ENCODE measurements at regions not wholly inside any gene's neighbourhood (a gene's known extent, or its start where the extent isn't known, plus 50 kb on each side); places are given as distances from the start of the nearest gene placed in this dataset.

DNA sequence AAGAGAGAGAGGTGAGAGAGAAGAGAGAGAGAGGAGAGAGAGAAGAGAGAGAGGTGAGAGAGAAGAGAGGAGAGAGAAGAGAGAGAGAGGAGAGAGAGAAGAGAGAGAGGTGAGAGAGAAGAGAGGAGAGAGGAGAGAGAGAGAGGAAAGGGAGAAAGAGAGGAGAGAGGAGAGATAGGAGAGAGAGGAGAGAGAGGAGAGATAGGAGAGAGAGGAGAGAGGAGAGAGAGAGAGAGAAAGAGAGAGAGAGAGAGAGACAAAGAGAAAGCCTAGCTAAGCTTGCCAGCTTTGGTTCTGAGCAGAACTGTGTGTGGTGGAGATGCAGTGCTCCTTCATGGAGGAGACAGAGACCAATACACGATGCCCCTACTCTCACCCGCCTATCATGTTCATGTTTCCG, 99.1 kb upstream of the KCNA3 start:
- no peak for DNase-seq
- H3K9me3 ChIP-seq, result no peaks in the 10 kb centered on the region
- H3K36me3 ChIP-seq, result no peaks in the 10 kb centered on the region
- peaks cover 14% of the 10 kb centered on the region for H3K27me3 ChIP-seq
- no peak overlapping the region for H3K4me3 ChIP-seq

DNA sequence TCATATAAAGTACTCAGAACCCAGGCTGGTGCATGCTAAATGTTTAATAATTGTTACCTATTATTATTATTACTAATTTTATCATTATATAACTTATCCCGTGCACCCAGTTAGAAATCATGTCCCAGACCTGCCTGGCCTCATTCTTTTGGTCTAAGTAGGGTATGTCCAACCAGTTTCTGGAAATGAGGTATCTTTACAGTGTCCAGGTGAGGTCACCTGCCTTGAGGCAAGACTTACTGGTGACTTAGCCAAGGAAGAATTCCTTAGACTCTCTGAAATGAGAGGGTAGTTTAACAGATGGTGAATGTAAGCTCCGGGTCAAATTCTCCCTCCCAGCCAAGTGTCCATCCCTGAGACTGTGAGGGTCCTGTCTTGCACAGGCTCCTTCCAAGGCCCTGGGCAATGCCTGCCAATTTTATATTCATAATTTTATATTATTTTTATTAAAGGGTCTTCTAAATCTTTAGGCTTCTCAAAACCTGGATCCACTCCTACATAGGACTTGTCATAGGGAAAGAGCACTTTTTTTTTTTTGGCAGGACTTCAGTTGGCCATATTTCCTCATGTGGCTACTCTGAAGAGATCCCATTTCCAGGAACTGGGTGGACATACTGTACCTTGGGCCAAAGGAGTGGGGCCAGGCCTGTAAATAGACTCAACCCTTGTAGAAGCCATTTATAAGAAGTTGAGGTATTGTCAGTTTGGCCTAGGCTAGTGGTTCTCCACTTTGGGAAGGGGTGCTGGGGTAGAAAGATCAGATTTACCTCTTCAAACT, 96.7 kb upstream of the KCNA3 start:
- no peak overlapping the region for H3K4me3 ChIP-seq
- no peaks in the 10 kb centered on the region for H3K9me3 ChIP-seq
- DNase-seq, result no peak
- peaks cover 27% of the 10 kb centered on the region for H3K27me3 ChIP-seq
- no peaks in the 10 kb centered on the region for H3K36me3 ChIP-seq

- H3K36me3 ChIP-seq, result no peaks in the 10 kb centered on the region
- H3K9me3 ChIP-seq, result no peaks in the 10 kb centered on the region
- H3K4me3 ChIP-seq, result no peak overlapping the region
- no peak for DNase-seq
- H3K27me3 ChIP-seq, result peaks cover 30% of the 10 kb centered on the region
Measured at GRCh38 chr1:110770832-110771231, 96.1 kb upstream of the KCNA3 start.

GRCh38 chr1:110768605-110769004, 93.9 kb upstream of the KCNA3 start:
- Histone ChIP-seq H3K9me3 (no peaks in the 10 kb centered on the region), H3K36me3 (no peaks in the 10 kb centered on the region), H3K4me3 (no peak overlapping the region), H3K27me3 (peaks cover 39% of the 10 kb centered on the region)
- no peak for DNase-seq

- Histone ChIP-seq H3K4me3 (no peak overlapping the region), H3K9me3 (no peaks in the 10 kb centered on the region), H3K36me3 (no peaks in the 10 kb centered on the region), H3K27me3 (peaks cover 53% of the 10 kb centered on the region)
- no peak for DNase-seq
Measured at GRCh38 chr1:110766336-110766647, 91.6 kb upstream of the KCNA3 start.

DNA sequence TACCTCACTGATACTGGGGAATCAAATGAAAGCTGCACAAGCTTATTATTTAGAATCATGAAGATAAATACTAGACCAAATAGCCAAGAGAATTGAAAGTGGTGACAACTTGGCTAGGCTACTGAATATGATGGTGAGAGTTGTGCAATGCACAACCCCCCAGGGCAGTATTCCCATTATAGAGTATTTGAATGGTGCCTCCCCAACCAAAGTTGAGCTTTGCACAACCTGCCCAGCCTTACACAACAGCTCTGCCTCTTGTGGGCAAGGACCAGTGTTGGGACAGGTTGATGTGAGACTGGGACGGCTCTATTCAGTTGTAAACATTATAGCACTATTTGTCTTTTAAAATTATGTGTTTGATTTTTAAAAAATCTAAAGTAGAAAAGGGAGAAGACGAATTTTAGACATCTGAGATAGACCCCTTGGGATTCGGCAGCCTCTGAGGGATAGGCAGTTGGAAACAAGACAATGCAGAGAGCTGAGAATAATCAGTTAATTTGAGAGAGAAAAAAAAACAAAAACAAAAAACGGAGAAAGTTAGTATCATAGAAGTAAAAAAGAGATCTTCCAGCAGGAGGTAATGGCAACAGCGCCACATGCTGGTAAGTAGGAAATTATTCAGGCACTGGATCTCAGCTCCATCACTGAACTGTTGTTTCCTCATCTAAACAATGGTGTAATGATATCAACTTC, 91.0 kb upstream of the KCNA3 start:
- Histone ChIP-seq H3K27me3 (peaks cover 53% of the 10 kb centered on the region), H3K9me3 (no peaks in the 10 kb centered on the region), H3K4me3 (no peak overlapping the region), H3K36me3 (no peaks in the 10 kb centered on the region)
- DNase-seq, result peak; percentile 24

GRCh38 chr1:110763149-110763548, 88.4 kb upstream of the KCNA3 start:
- H3K27me3 ChIP-seq, result peaks cover 60% of the 10 kb centered on the region
- H3K36me3 ChIP-seq, result no peaks in the 10 kb centered on the region
- H3K4me3 ChIP-seq, result no peak overlapping the region
- H3K9me3 ChIP-seq, result no peaks in the 10 kb centered on the region
- no peak for DNase-seq

DNA sequence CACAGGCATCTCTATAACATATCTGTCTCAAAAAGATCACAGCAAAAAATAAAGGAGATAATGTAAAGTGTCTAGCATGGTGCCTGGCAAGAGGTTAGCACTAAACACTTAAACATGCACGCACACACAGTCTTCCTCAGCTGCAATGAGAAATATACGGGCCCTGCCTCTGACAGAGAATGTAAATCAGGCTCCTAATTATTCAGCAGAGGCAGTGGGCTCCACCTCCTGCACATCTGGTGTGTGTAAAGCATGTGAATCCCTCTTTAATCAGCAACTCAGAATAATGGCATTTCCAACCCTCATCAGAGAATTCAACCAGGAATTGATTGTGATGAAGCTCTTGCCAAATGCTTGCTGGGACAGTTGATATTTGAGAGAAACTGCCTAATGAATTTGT, 85.6 kb upstream of the KCNA3 start:
- Histone ChIP-seq H3K36me3 (no peaks in the 10 kb centered on the region), H3K9me3 (no peaks in the 10 kb centered on the region), H3K4me3 (no peak overlapping the region), H3K27me3 (peaks cover 46% of the 10 kb centered on the region)
- DNase-seq, result no peak

GRCh38 chr1:110756506-110756905, 81.8 kb upstream of the KCNA3 start:
- no peak for DNase-seq
- Histone ChIP-seq H3K36me3 (no peaks in the 10 kb centered on the region), H3K9me3 (no peaks in the 10 kb centered on the region), H3K27me3 (peaks cover 32% of the 10 kb centered on the region), H3K4me3 (no peak overlapping the region)

GRCh38 chr1:110752941-110753725, 78.4 kb upstream of the KCNA3 start:
- no peak for DNase-seq
- Histone ChIP-seq H3K36me3 (no peaks in the 10 kb centered on the region), H3K4me3 (no peak overlapping the region), H3K9me3 (no peaks in the 10 kb centered on the region), H3K27me3 (peaks cover 15% of the 10 kb centered on the region)

DNA sequence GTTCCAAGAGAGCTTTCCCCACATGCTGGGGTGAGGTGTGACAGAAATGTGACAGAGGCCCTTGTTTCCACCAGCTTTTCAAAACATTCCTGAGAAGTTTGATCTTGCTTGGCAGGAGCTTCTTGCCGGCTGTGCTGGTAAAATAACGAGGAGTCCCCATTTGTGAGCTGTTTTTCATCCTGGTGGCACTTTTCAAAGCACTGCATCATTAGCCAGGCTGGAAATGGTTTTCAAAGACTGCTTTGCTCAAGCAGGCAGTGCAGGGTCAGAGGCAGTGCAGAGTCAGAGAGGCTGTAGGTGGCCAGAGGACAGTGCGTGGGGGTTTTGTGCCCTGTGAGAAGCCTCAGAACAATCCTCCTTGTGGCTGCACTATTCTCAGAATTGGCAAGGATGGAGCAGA, 75.8 kb upstream of the KCNA3 start:
- DNase-seq, result no peak
- Histone ChIP-seq H3K36me3 (no peaks in the 10 kb centered on the region), H3K9me3 (no peaks in the 10 kb centered on the region), H3K27me3 (peaks cover 8% of the 10 kb centered on the region), H3K4me3 (no peak overlapping the region)

- Histone ChIP-seq H3K36me3 (no peaks in the 10 kb centered on the region), H3K9me3 (no peaks in the 10 kb centered on the region), H3K27me3 (peaks cover 8% of the 10 kb centered on the region), H3K4me3 (no peak overlapping the region)
- DNase-seq, result no peak
Measured at GRCh38 chr1:110749960-110750359, 75.2 kb upstream of the KCNA3 start.

DNA sequence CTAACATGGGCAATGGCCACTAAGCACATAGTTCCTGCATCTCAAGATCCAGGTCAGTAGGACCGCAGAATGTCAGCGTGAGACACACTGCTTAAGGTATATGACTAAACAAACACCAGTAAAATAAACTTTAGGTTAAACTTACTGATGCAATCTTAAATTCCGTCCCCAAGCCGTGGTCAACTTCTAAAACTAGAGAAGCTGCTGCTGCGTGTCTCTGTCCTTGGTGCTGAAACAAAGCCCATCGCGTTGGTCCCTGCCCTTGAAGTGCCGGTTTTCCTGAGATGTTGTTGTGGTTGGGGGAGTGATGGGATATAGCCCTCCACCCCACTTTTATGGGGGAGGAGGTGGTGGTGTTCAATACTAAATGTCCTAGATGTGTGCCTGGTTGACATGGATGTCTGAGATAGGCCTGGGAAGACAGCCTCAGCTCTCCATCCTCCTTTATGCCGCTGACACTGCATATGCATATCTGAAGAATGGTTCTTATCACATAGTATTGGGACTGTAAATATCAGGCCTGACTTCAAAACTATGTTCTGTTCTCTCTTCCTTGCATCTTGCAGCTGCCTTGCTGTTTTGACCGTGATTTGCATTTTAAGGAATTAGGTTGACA, 72.0 kb upstream of the KCNA3 start:
- no peaks in the 10 kb centered on the region for H3K9me3 ChIP-seq
- peaks cover 4% of the 10 kb centered on the region; the same call in 1 of the 2 replicates for H3K27me3 ChIP-seq
- peak; percentile 42 for DNase-seq
- H3K36me3 ChIP-seq, result no peaks in the 10 kb centered on the region
- H3K4me3 ChIP-seq, result no peak overlapping the region

DNA sequence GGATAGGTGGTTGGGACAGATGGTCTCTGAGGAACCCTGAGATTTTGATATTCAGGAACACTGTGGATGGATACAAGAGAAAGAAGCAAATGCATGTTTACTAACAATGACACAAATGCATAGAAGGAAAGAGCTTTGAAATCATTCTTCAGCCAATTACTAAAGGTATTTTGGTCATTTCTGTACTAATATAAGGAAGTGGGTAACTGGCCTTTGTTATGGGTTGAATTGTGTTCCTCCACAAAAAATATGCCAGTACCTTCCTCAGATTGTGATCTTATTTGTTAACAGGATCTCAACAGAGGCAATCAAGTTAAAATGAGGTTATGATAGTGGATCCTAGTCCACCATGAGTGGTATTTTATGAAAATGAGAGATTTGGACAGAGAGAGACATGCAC, 68.7 kb upstream of the KCNA3 start:
- H3K4me3 ChIP-seq, result no peak overlapping the region
- no peak for DNase-seq
- H3K9me3 ChIP-seq, result no peaks in the 10 kb centered on the region
- H3K27me3 ChIP-seq, result no peaks in the 10 kb centered on the region
- no peaks in the 10 kb centered on the region for H3K36me3 ChIP-seq

GRCh38 chr1:110736900-110737605, 62.3 kb upstream of the KCNA3 start:
- Histone ChIP-seq H3K4me3 (no peak overlapping the region), H3K9me3 (no peaks in the 10 kb centered on the region), H3K27me3 (no peaks in the 10 kb centered on the region; the same call in 1 of the 2 replicates), H3K36me3 (no peaks in the 10 kb centered on the region)
- no peak for DNase-seq

DNA sequence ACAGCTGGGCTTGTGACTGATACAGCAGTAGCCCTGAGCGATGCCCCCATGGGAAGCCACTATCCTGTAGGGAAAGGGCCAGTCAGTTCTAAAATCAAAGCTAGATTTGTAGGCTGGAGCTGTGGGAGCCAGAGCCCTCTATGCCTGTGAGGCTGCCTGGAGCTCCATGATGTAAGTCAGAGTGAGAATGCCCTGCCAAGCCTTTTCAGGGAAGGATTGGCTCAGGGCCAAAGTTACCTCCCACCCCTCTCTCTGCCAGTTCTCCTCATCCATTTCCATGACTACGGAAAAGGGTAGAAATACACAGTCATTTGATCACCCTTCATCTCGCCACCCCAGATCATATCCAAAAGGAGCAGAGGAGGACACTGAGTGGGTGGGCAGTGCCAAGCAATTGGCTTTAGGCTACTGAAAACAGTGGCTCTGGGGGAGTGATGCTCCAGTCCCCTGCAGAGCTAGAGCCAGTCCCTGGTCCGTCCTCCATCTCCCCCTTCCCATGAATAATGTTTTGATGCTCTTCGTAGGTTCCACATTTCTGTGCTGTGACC, 59.5 kb upstream of the KCNA3 start:
- no peaks in the 10 kb centered on the region for H3K36me3 ChIP-seq
- H3K4me3 ChIP-seq, result no peak overlapping the region
- H3K27me3 ChIP-seq, result no peaks in the 10 kb centered on the region; the same call in 1 of the 2 replicates
- no peak for DNase-seq
- H3K9me3 ChIP-seq, result no peaks in the 10 kb centered on the region

Measured in MG63 (cell line).